Progenitor cell of endocrine pancreas (in vitro differentiated cells): ENCODE measurements at regions not wholly inside any gene's neighbourhood (a gene's known extent, or its start where the extent isn't known, plus 50 kb on each side); places are given as distances from the start of the nearest gene placed in this dataset.

ENCODE experiments used
- DNase-seq: peaks from one replicate; pipeline ENCODE4 v3.0.0; 2021; ENCODE audit warnings: low spot score; ENCODE audit not compliant: unreplicated experiment
- H3K27ac Mint-ChIP-seq: 2 replicates; pipeline ENCODE4 v1.8.0; 2021; ENCODE audit warnings: mild to moderate bottlenecking, moderate library complexity, mixed read lengths
- H3K27me3 Mint-ChIP-seq: 2 replicates; pipeline ENCODE4 v1.8.0; 2021; ENCODE audit warnings: mixed read lengths
- H3K36me3 Mint-ChIP-seq: 2 replicates; pipeline ENCODE4 v1.8.0; 2022; ENCODE audit warnings: mixed read lengths; ENCODE audit not compliant: insufficient read depth
- H3K4me1 Mint-ChIP-seq: 2 replicates; pipeline ENCODE4 v1.8.0; 2021; ENCODE audit warnings: low read depth, mixed read lengths
- H3K4me3 Mint-ChIP-seq: 2 replicates; pipeline ENCODE4 v1.8.0; 2021; ENCODE audit warnings: low read depth, mild to moderate bottlenecking, moderate library complexity, mixed read lengths
- H3K9me3 Mint-ChIP-seq: 2 replicates; pipeline ENCODE4 v1.8.0; 2021; ENCODE audit warnings: low read depth, mixed read lengths
- TF ChIP-seq, protein P1 (sequence below): fragments of 200-600 bp; sonication (generic); IDR thresholded peaks from one replicate; pipeline ENCODE4 v1.5.0; 2021; ENCODE audit warnings: antibody characterized with exemption, mild to moderate bottlenecking; ENCODE audit not compliant: unreplicated experiment

DNA sequence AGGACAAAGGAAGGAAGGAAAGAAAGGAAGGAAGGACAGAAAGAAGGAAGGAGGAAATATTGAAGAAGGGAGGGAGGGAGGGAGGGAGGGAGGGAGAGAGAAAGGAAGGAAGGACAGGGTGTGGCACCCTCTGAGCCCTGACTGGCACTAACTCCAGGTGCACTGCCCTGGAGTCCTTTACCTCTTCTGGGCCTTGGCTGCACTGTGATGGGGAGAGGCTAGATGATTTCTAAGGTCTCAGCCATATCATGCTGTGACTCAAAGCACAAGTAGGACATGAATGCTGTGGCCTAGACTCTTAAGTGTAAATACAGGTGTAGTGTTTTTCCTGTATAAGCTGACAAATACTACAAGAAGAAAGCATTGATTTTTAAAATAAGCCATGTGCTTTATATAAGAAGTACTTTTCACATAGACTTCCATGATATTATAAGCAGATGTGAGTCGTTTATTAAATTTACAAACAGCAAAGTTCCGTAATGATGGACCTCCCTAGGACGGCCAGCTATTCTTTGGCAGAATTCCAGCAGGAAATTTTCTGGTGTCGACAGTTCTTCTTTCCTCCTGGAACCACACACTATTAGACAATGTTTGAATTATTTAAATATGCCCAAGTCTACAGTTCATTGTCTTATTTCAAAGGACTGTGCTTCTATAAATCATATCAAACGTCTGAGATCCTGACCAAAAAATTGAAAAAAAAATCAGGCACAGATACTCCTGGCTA lies 213.8 kb upstream of the C2CD4B start:
- Mint-ChIP-seq H3K4me1 (no peaks in the 10 kb centered on the region), H3K36me3 (no peaks in the 10 kb centered on the region), H3K27me3 (peaks cover 17% of the 10 kb centered on the region), H3K4me3 (no peak overlapping the region), H3K27ac (no peak overlapping the region), H3K9me3 (no peaks in the 10 kb centered on the region)
- TF ChIP-seq, protein P1, sequence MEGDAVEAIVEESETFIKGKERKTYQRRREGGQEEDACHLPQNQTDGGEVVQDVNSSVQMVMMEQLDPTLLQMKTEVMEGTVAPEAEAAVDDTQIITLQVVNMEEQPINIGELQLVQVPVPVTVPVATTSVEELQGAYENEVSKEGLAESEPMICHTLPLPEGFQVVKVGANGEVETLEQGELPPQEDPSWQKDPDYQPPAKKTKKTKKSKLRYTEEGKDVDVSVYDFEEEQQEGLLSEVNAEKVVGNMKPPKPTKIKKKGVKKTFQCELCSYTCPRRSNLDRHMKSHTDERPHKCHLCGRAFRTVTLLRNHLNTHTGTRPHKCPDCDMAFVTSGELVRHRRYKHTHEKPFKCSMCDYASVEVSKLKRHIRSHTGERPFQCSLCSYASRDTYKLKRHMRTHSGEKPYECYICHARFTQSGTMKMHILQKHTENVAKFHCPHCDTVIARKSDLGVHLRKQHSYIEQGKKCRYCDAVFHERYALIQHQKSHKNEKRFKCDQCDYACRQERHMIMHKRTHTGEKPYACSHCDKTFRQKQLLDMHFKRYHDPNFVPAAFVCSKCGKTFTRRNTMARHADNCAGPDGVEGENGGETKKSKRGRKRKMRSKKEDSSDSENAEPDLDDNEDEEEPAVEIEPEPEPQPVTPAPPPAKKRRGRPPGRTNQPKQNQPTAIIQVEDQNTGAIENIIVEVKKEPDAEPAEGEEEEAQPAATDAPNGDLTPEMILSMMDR: no peak
- DNase-seq: no peak

DNA sequence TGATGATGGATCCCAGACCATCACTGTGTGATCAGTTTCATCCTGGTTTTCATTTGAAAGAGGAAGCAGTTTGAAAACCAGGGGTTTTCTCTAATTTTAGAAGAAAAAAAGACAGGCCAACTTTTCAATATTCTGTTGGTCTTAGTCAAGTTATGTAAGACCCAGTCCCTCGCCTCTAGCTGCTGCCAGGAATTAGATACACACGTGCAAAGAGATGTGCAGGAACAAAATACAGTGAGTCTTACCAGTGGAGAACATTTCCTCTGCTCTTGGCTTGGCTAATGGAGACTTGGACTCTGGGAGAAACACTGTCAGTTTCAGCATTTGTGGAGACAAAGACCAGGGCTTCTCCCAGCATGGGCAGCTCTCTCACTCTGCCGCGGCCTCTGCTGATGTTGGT lies 214.9 kb upstream of the C2CD4B start:
- H3K4me1 Mint-ChIP-seq: peaks cover 1% of the 10 kb centered on the region
- no peaks in the 10 kb centered on the region for H3K9me3 Mint-ChIP-seq
- TF ChIP-seq, protein P1: no peak
- DNase-seq: no peak
- no peaks in the 10 kb centered on the region for H3K36me3 Mint-ChIP-seq
- peaks cover 17% of the 10 kb centered on the region for H3K27me3 Mint-ChIP-seq
- no peak overlapping the region for H3K27ac Mint-ChIP-seq
- no peak overlapping the region for H3K4me3 Mint-ChIP-seq

DNA sequence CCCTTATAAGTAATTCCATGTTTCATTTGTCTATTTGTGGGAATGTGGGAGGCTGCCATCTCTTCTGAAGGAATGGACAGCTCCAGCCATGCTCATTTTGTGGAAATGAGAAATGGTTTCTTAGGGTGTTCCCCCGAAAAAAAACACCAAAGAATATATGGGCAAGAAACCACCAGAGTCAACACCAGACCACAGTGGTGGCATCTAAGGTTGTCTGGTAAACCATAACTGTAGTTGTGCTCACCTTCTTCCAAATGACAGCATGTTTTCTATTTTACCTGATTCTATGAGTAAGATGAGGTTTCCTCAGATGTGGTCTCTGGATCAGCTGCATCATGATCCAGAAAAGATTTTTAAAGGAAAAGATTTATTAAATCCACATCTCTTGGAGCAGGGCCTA lies 217.0 kb upstream of the C2CD4B start:
- Mint-ChIP-seq H3K9me3 (no peaks in the 10 kb centered on the region), H3K36me3 (no peaks in the 10 kb centered on the region), H3K4me1 (peaks cover 4% of the 10 kb centered on the region), H3K4me3 (no peak overlapping the region), H3K27ac (no peak overlapping the region), H3K27me3 (peaks cover 20% of the 10 kb centered on the region)
- no peak for DNase-seq
- TF ChIP-seq, protein P1: no peak

DNA sequence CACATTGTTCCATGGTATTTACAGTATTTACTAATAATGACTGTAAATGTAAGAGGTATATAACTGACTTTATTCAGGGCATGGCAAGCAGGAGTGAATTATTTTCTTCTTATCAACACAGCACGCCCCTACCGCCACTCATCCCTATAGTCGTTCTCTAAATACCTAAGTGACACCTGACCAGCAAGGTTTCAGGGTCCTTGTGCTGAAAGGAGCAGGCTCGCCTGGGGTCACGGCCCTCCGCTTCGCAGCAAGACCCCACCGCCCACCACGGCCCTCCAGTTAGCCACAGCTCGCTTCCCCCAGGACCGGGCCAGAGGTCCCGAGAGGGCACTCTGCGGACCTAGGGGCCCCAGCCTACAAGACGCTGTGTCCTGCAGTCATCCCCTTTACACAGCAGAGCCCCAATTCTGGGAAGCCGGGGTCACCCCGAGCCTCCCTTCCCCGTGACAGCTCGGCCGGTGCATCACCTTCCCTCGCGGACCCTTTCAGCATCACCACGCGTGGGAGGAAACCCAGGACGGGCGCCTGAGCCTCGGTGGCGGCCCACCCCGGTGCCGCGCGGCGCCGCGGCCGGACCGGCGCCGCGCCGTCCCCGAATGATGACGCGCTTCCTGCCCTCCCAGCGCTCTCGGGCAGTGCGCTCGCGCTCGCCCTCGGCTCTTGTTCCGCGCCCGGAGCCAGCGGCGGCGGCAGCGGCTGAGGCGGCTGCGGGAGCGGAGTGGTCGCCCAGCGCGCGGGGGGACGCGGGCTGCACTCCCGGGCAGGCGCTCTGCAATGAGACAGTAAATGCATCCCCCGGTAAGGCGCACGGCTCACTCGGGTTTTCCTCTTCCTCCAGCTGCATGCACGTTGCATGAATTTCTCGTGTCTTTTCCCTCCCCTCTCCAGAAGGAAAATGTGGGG lies 225.1 kb upstream of the C2CD4B start, which contains the start of gene TLN2:
Gene TLN2, plus strand, starts transcription at position 666 of the 906 bp plus-strand sequence.
- Mint-ChIP-seq H3K4me1 (peaks cover 14% of the 10 kb centered on the region), H3K9me3 (no peaks in the 10 kb centered on the region), H3K27me3 (peaks cover 4% of the 10 kb centered on the region), H3K36me3 (no peaks in the 10 kb centered on the region), H3K4me3 (peak within 1 kb of the TSS; percentile 97), H3K27ac (peak within 1 kb of the TSS; percentile 97)
- peak; percentile 55 for DNase-seq
- TF ChIP-seq, protein P1: no peak
